ENCODE measurements at regions not wholly inside any gene's neighbourhood (a gene's known extent, or its start where the extent isn't known, plus 50 kb on each side); places are given as distances from the start of the nearest gene placed in this dataset.

- ChIA-PET POLR2A (interaction anchor here (0.6 kb wide), 1 partner anchor 177 kb away, joined by 3 read pairs; no protein-coding TSS in a partner anchor), CTCF (interaction anchor here (1.1 to 1.4 kb wide), 2 partner anchors 29 to 101 kb away, joined by 3 to 4 read pairs; no protein-coding TSS in a partner anchor)
- H3K4me1 Mint-ChIP-seq, result peaks cover 79 to 85% (median 82%) of the 10 kb centered on the region in 3 donors
- H3K4me1 ChIP-seq (ENCODE audit: insufficient read depth, low read length), result peaks cover 60% of the 10 kb centered on the region
- DNase-seq, result peak in 3 of 5 donors; percentile 19 to 53 (median 22)
- H3K36me3 Mint-ChIP-seq, result peaks cover 0 to 1% (median 0%) of the 10 kb centered on the region in 3 donors
- H3K36me3 ChIP-seq (ENCODE audit: insufficient read depth, low read length), result no peaks in the 10 kb centered on the region
- peak overlapping the region; percentile 6 to 83 (median 71) for H3K4me3 Mint-ChIP-seq
- no peaks in the 10 kb centered on the region for H3K27me3 Mint-ChIP-seq
- H3K9me3 Mint-ChIP-seq, result no peaks in the 10 kb centered on the region
- H3K4me3 ChIP-seq (ENCODE audit: low read length), result peak overlapping the region; percentile 30
- no peaks in the 10 kb centered on the region for H3K27me3 ChIP-seq (ENCODE audit: insufficient read depth, low read length, poor library complexity, severe bottlenecking)
- H3K27ac ChIP-seq (ENCODE audit: low read depth, low read length), result no peak overlapping the region
- H3K27ac Mint-ChIP-seq, result peak overlapping the region; percentile 41 to 96 (median 81)
- no peaks in the 10 kb centered on the region for H3K9me3 ChIP-seq (ENCODE audit: low read length)
Observed at GRCh38 chr3:56887402-56888025, 85.8 kb upstream of the ARHGEF3 start.

- Mint-ChIP-seq H3K36me3 (peaks cover 1 to 9% (median 7%) of the 10 kb centered on the region in 3 donors), H3K4me1 (peaks cover 70 to 83% (median 71%) of the 10 kb centered on the region in 3 donors), H3K27ac (peak overlapping the region; percentile 41 to 96 (median 86)), H3K27me3 (no peaks in the 10 kb centered on the region), H3K4me3 (peak overlapping the region in 4 of 7 donors; percentile 71 to 83 (median 74)), H3K9me3 (no peaks in the 10 kb centered on the region)
- H3K4me3 ChIP-seq (ENCODE audit: low read length), result no peak overlapping the region
- POLR2A ChIA-PET, result no interaction called here
- DNase-seq, result no peak
- no peak overlapping the region for H3K27ac ChIP-seq (ENCODE audit: low read depth, low read length)
- H3K27me3 ChIP-seq (ENCODE audit: insufficient read depth, low read length, poor library complexity, severe bottlenecking), result no peaks in the 10 kb centered on the region
- CTCF ChIA-PET, result interaction anchor here (1.4 kb wide), 1 partner anchor 102 kb away, joined by 4 read pairs; no protein-coding TSS in a partner anchor
- no peaks in the 10 kb centered on the region for H3K9me3 ChIP-seq (ENCODE audit: low read length)
- no peaks in the 10 kb centered on the region for H3K36me3 ChIP-seq (ENCODE audit: insufficient read depth, low read length)
- peaks cover 53% of the 10 kb centered on the region for H3K4me1 ChIP-seq (ENCODE audit: insufficient read depth, low read length)
Observed at GRCh38 chr3:56886314-56886713, 84.6 kb upstream of the ARHGEF3 start.

GRCh38 chr3:56885879-56886278 lies 84.1 kb upstream of the ARHGEF3 start:
- no peaks in the 10 kb centered on the region for H3K36me3 ChIP-seq (ENCODE audit: insufficient read depth, low read length)
- peaks cover 4 to 14% (median 11%) of the 10 kb centered on the region in 3 donors for H3K36me3 Mint-ChIP-seq
- H3K4me3 ChIP-seq (ENCODE audit: low read length), result no peak overlapping the region
- no peak overlapping the region for H3K27ac ChIP-seq (ENCODE audit: low read depth, low read length)
- H3K9me3 ChIP-seq (ENCODE audit: low read length), result no peaks in the 10 kb centered on the region
- H3K4me1 ChIP-seq (ENCODE audit: insufficient read depth, low read length), result peaks cover 50% of the 10 kb centered on the region
- H3K27me3 ChIP-seq (ENCODE audit: insufficient read depth, low read length, poor library complexity, severe bottlenecking), result no peaks in the 10 kb centered on the region
- H3K9me3 Mint-ChIP-seq, result no peaks in the 10 kb centered on the region
- no peak for DNase-seq
- peak overlapping the region; percentile 41 to 96 (median 86) for H3K27ac Mint-ChIP-seq
- POLR2A ChIA-PET, result no interaction called here
- peaks cover 66 to 83% (median 71%) of the 10 kb centered on the region in 3 donors for H3K4me1 Mint-ChIP-seq
- H3K27me3 Mint-ChIP-seq, result no peaks in the 10 kb centered on the region
- peak overlapping the region in 1 of 7 donors; percentile 83 for H3K4me3 Mint-ChIP-seq
- CTCF ChIA-PET, result no interaction called here

GRCh38 chr3:56885453-56885852 lies 83.7 kb upstream of the ARHGEF3 start:
- peaks cover 8 to 17% (median 15%) of the 10 kb centered on the region in 3 donors for H3K36me3 Mint-ChIP-seq
- CTCF ChIA-PET, result interaction anchor here (1.9 kb wide), 1 partner anchor 17 kb away, joined by 6 read pairs; no protein-coding TSS in a partner anchor

GRCh38 chr3:56884387-56884786 lies 82.6 kb upstream of the ARHGEF3 start:
- Mint-ChIP-seq H3K4me3 (no peak overlapping the region), H3K9me3 (no peaks in the 10 kb centered on the region), H3K36me3 (peaks cover 13 to 26% (median 17%) of the 10 kb centered on the region in 3 donors), H3K27me3 (no peaks in the 10 kb centered on the region), H3K27ac (peak overlapping the region in 5 of 8 donors; percentile 27 to 81 (median 76)), H3K4me1 (peaks cover 66 to 85% (median 74%) of the 10 kb centered on the region in 3 donors)
- Histone ChIP-seq H3K4me1 (ENCODE audit: insufficient read depth, low read length) (peaks cover 39% of the 10 kb centered on the region), H3K27ac (ENCODE audit: low read depth, low read length) (no peak overlapping the region), H3K36me3 (ENCODE audit: insufficient read depth, low read length) (no peaks in the 10 kb centered on the region), H3K9me3 (ENCODE audit: low read length) (no peaks in the 10 kb centered on the region), H3K4me3 (ENCODE audit: low read length) (no peak overlapping the region), H3K27me3 (ENCODE audit: insufficient read depth, low read length, poor library complexity, severe bottlenecking) (no peaks in the 10 kb centered on the region)
- ChIA-PET CTCF (interaction anchor here (1.1 to 1.9 kb wide), 3 partner anchors 9 to 105 kb away, joined by 3 to 6 read pairs (median 4); no protein-coding TSS in a partner anchor), POLR2A (interaction anchor here (0.6 kb wide), 1 partner anchor 83 kb away, joined by 3 read pairs; the partner anchor contains the start of gene ARHGEF3)
- DNase-seq, result no peak

More at GRCh38 chr3:56885453-56885852, 83.7 kb upstream of the ARHGEF3 start:
- peaks cover 46% of the 10 kb centered on the region for H3K4me1 ChIP-seq (ENCODE audit: insufficient read depth, low read length)
- no peaks in the 10 kb centered on the region for H3K27me3 ChIP-seq (ENCODE audit: insufficient read depth, low read length, poor library complexity, severe bottlenecking)
- H3K9me3 ChIP-seq (ENCODE audit: low read length), result no peaks in the 10 kb centered on the region
- Mint-ChIP-seq H3K27ac (peak overlapping the region in 7 of 8 donors; percentile 4 to 95 (median 77)), H3K4me3 (no peak overlapping the region), H3K4me1 (peaks cover 63 to 83% (median 71%) of the 10 kb centered on the region in 3 donors), H3K9me3 (no peaks in the 10 kb centered on the region), H3K27me3 (no peaks in the 10 kb centered on the region)
- H3K4me3 ChIP-seq (ENCODE audit: low read length), result no peak overlapping the region
- H3K36me3 ChIP-seq (ENCODE audit: insufficient read depth, low read length), result no peaks in the 10 kb centered on the region
- POLR2A ChIA-PET, result interaction anchor here (0.6 kb wide), 1 partner anchor 29 kb away, joined by 5 read pairs; no protein-coding TSS in a partner anchor
- no peak for DNase-seq
- H3K27ac ChIP-seq (ENCODE audit: low read depth, low read length), result no peak overlapping the region

GRCh38 chr3:56883828-56884227 lies 82.1 kb upstream of the ARHGEF3 start:
- Mint-ChIP-seq H3K4me3 (no peak overlapping the region), H3K4me1 (peaks cover 65 to 84% (median 74%) of the 10 kb centered on the region in 3 donors), H3K36me3 (peaks cover 13 to 26% (median 17%) of the 10 kb centered on the region in 3 donors), H3K27me3 (no peaks in the 10 kb centered on the region), H3K27ac (peak overlapping the region in 7 of 8 donors; percentile 24 to 87 (median 73)), H3K9me3 (no peaks in the 10 kb centered on the region)
- no peak overlapping the region for H3K27ac ChIP-seq (ENCODE audit: low read depth, low read length)
- H3K27me3 ChIP-seq (ENCODE audit: insufficient read depth, low read length, poor library complexity, severe bottlenecking), result no peaks in the 10 kb centered on the region
- ChIA-PET CTCF (interaction anchor here (0.7 to 1.9 kb wide), 6 partner anchors 9 to 105 kb away, joined by 3 to 6 read pairs (median 3); no protein-coding TSS in a partner anchor), POLR2A (no interaction called here)
- no peak for DNase-seq
- no peak overlapping the region for H3K4me3 ChIP-seq (ENCODE audit: low read length)
- H3K4me1 ChIP-seq (ENCODE audit: insufficient read depth, low read length), result peaks cover 34% of the 10 kb centered on the region
- H3K36me3 ChIP-seq (ENCODE audit: insufficient read depth, low read length), result no peaks in the 10 kb centered on the region
- H3K9me3 ChIP-seq (ENCODE audit: low read length), result no peaks in the 10 kb centered on the region

- POLR2A ChIA-PET, result no interaction called here
- Mint-ChIP-seq H3K27me3 (no peaks in the 10 kb centered on the region), H3K4me1 (peaks cover 67 to 84% (median 74%) of the 10 kb centered on the region in 3 donors), H3K27ac (peak overlapping the region in 4 of 8 donors; percentile 22 to 78 (median 60)), H3K9me3 (no peaks in the 10 kb centered on the region), H3K36me3 (peaks cover 13 to 26% (median 17%) of the 10 kb centered on the region in 3 donors), H3K4me3 (no peak overlapping the region)
- Histone ChIP-seq H3K4me1 (ENCODE audit: insufficient read depth, low read length) (peaks cover 34% of the 10 kb centered on the region), H3K36me3 (ENCODE audit: insufficient read depth, low read length) (no peaks in the 10 kb centered on the region), H3K9me3 (ENCODE audit: low read length) (no peaks in the 10 kb centered on the region), H3K27ac (ENCODE audit: low read depth, low read length) (no peak overlapping the region), H3K27me3 (ENCODE audit: insufficient read depth, low read length, poor library complexity, severe bottlenecking) (no peaks in the 10 kb centered on the region), H3K4me3 (ENCODE audit: low read length) (no peak overlapping the region)
- no peak for DNase-seq
- CTCF ChIA-PET, result interaction anchor here (0.7 kb wide), 1 partner anchor 14 kb away, joined by 3 read pairs; no protein-coding TSS in a partner anchor
Observed at GRCh38 chr3:56882896-56883295, 81.1 kb upstream of the ARHGEF3 start.

GRCh38 chr3:56881841-56882240 lies 80.1 kb upstream of the ARHGEF3 start:
- POLR2A ChIA-PET, result no interaction called here

More at GRCh38 chr3:56881841-56882240, 80.1 kb upstream of the ARHGEF3 start:
- Histone ChIP-seq H3K36me3 (ENCODE audit: insufficient read depth, low read length) (no peaks in the 10 kb centered on the region), H3K27me3 (ENCODE audit: insufficient read depth, low read length, poor library complexity, severe bottlenecking) (no peaks in the 10 kb centered on the region), H3K4me3 (ENCODE audit: low read length) (no peak overlapping the region), H3K4me1 (ENCODE audit: insufficient read depth, low read length) (peaks cover 32% of the 10 kb centered on the region), H3K27ac (ENCODE audit: low read depth, low read length) (no peak overlapping the region), H3K9me3 (ENCODE audit: low read length) (no peaks in the 10 kb centered on the region)
- Mint-ChIP-seq H3K27me3 (no peaks in the 10 kb centered on the region), H3K36me3 (peaks cover 13 to 26% (median 17%) of the 10 kb centered on the region in 3 donors), H3K4me1 (peaks cover 63 to 82% (median 70%) of the 10 kb centered on the region in 3 donors), H3K27ac (peak overlapping the region in 4 of 8 donors; percentile 32 to 49 (median 44)), H3K9me3 (no peaks in the 10 kb centered on the region), H3K4me3 (no peak overlapping the region)
- CTCF ChIA-PET, result interaction anchor here (1.1 kb wide), 1 partner anchor 30 kb away, joined by 3 read pairs; no protein-coding TSS in a partner anchor
- no peak for DNase-seq
